ENCODE measurements at regions not wholly inside any gene's neighbourhood (a gene's known extent, or its start where the extent isn't known, plus 50 kb on each side); places are given as distances from the start of the nearest gene placed in this dataset.

GRCh38 chr4:126965877-126966276, 666.9 kb upstream of the INTU start:
- TF ChIP-seq, protein P1, sequence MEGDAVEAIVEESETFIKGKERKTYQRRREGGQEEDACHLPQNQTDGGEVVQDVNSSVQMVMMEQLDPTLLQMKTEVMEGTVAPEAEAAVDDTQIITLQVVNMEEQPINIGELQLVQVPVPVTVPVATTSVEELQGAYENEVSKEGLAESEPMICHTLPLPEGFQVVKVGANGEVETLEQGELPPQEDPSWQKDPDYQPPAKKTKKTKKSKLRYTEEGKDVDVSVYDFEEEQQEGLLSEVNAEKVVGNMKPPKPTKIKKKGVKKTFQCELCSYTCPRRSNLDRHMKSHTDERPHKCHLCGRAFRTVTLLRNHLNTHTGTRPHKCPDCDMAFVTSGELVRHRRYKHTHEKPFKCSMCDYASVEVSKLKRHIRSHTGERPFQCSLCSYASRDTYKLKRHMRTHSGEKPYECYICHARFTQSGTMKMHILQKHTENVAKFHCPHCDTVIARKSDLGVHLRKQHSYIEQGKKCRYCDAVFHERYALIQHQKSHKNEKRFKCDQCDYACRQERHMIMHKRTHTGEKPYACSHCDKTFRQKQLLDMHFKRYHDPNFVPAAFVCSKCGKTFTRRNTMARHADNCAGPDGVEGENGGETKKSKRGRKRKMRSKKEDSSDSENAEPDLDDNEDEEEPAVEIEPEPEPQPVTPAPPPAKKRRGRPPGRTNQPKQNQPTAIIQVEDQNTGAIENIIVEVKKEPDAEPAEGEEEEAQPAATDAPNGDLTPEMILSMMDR (IDR thresholded peaks at IDR 0.05; ENCODE audit: insufficient read depth, low read depth, low read length): no peak
- TF ChIP-seq EZH2 (IDR thresholded peaks at IDR 0.05; ENCODE audit: insufficient read depth, low read length): no peak
